ENCODE measurements at regions not wholly inside any gene's neighbourhood (a gene's known extent, or its start where the extent isn't known, plus 50 kb on each side); places are given as distances from the start of the nearest gene placed in this dataset.

- ATAC-seq (no peak), DNase-seq (no peak)
- intact Hi-C loops (cut with DNase I), result no loop called here
These were observed 84.6 kb upstream of the FCN1 start for GRCh38 chr9:135002336-135002735.

- DNase-seq (no peak), ATAC-seq (no peak)
- intact Hi-C loops (cut with DNase I), result no loop called here
These were observed 84.7 kb upstream of the OLFM1 start for GRCh38 chr9:135002802-135003201.

GRCh38 chr9:135004772-135005171, 82.7 kb upstream of the OLFM1 start:
- intact Hi-C loops (cut with DNase I), result no loop called here
- no peak for DNase-seq
- ATAC-seq, result no peak

GRCh38 chr9:135006911-135007570, 80.4 kb upstream of the OLFM1 start:
- intact Hi-C loops (cut with DNase I), result no loop called here
- no peak for DNase-seq
- no peak for ATAC-seq

GRCh38 chr9:135007601-135008000, 79.9 kb upstream of the OLFM1 start:
- intact Hi-C loops (cut with DNase I), result no loop called here
- DNase-seq (no peak), ATAC-seq (no peak)

GRCh38 chr9:135008416-135008815, 79.1 kb upstream of the OLFM1 start:
- ATAC-seq (no peak), DNase-seq (no peak)
- intact Hi-C loops (cut with DNase I), result no loop called here

GRCh38 chr9:135009051-135009560, 78.4 kb upstream of the OLFM1 start:
- intact Hi-C loops (cut with DNase I), result no loop called here
- no peak for ATAC-seq
- DNase-seq, result no peak

GRCh38 chr9:135009794-135010585, 77.5 kb upstream of the OLFM1 start:
- ATAC-seq, result no peak
- intact Hi-C loops (cut with DNase I), result no loop called here
- no peak for DNase-seq

GRCh38 chr9:135010586-135010860, 76.9 kb upstream of the OLFM1 start:
- intact Hi-C loops (cut with DNase I), result no loop called here
- DNase-seq (no peak), ATAC-seq (no peak)

GRCh38 chr9:135010921-135011320, 76.5 kb upstream of the OLFM1 start:
- ATAC-seq (no peak), DNase-seq (no peak)
- intact Hi-C loops (cut with DNase I), result no loop called here

- intact Hi-C loops (cut with DNase I), result no loop called here
- DNase-seq, result no peak
- no peak for ATAC-seq
These were observed 75.3 kb upstream of the OLFM1 start for GRCh38 chr9:135012166-135012565.

GRCh38 chr9:135014311-135015010, 73.0 kb upstream of the OLFM1 start:
- ATAC-seq, result no peak
- no peak for DNase-seq
- intact Hi-C loops (cut with DNase I), result no loop called here

- intact Hi-C loops (cut with DNase I), result no loop called here
- ATAC-seq (no peak), DNase-seq (no peak)
These were observed 72.4 kb upstream of the OLFM1 start for GRCh38 chr9:135015096-135015495.

- intact Hi-C loops (cut with DNase I), result no loop called here
- DNase-seq (no peak), ATAC-seq (no peak)
These were observed 71.9 kb upstream of the OLFM1 start for GRCh38 chr9:135015565-135015964.

- no peak for DNase-seq
- no peak for ATAC-seq
- intact Hi-C loops (cut with DNase I), result no loop called here
These were observed 71.3 kb upstream of the OLFM1 start for GRCh38 chr9:135016037-135016640.

GRCh38 chr9:135016876-135017275, 70.6 kb upstream of the OLFM1 start:
- intact Hi-C loops (cut with DNase I), result no loop called here
- DNase-seq, result no peak
- no peak for ATAC-seq

GRCh38 chr9:135017899-135018298, 69.6 kb upstream of the OLFM1 start:
- intact Hi-C loops (cut with DNase I), result no loop called here
- ATAC-seq (no peak), DNase-seq (no peak)

- intact Hi-C loops (cut with DNase I), result no loop called here
- ATAC-seq, result no peak
- no peak for DNase-seq
These were observed 69.1 kb upstream of the OLFM1 start for GRCh38 chr9:135018306-135018915.

GRCh38 chr9:135019224-135019623, 68.2 kb upstream of the OLFM1 start:
- intact Hi-C loops (cut with DNase I), result no loop called here
- DNase-seq, result no peak
- ATAC-seq, result no peak

All from left cardiac atrium (tissue), 4 donors.